Activated T-cell treated with anti-CD3 and anti-CD28 coated beads, Interleukin-2, amount 50 U/mL, for 72 hours (primary cell): ENCODE measurements at regions not wholly inside any gene's neighbourhood (a gene's known extent, or its start where the extent isn't known, plus 50 kb on each side); places are given as distances from the start of the nearest gene placed in this dataset.
"Not testable (repeated sequence)": the region's sequence is repeated elsewhere in the genome, so short reads cannot be mapped to it uniquely, and the experiment has no call there.

Source experiments
- ATAC-seq, 2 donors: fragments of 150-1000 bp; cut with Tn5 transposase; replicated peaks in 1 of 2; 2 replicates each; pipeline ENCODE4 v1.10.0; 2021; ENCODE audit warnings: moderate library complexity in 2 of 2, mild to moderate bottlenecking in 1 of 2
- DNase-seq, 2 donors: peaks; one replicate each; pipeline ENCODE4 v3.0.0; 2021 to 2022; ENCODE audit warnings: mixed read lengths in 1 of 2
- H3K27ac Mint-ChIP-seq: one replicate; pipeline ENCODE4 v1.8.0; 2022; ENCODE audit warnings: mild to moderate bottlenecking, moderate library complexity, mixed read lengths
- H3K27me3 Mint-ChIP-seq: one replicate; pipeline ENCODE4 v1.8.0; 2022; ENCODE audit warnings: low read depth, mixed read lengths
- H3K36me3 Mint-ChIP-seq, 2 donors: one replicate each; pipeline ENCODE4 v1.8.0; 2022; ENCODE audit warnings: mixed read lengths in 2 of 2, mild to moderate bottlenecking in 1 of 2; ENCODE audit not compliant: insufficient read depth in 2 of 2
- H3K4me1 Mint-ChIP-seq: one replicate; pipeline ENCODE4 v1.8.0; 2022; ENCODE audit warnings: low read depth, mixed read lengths
- H3K4me3 Mint-ChIP-seq, 2 donors: one replicate each; pipeline ENCODE4 v1.8.0; 2022; ENCODE audit warnings: mild to moderate bottlenecking in 2 of 2, mixed read lengths in 2 of 2, moderate library complexity in 2 of 2
- H3K9me3 Mint-ChIP-seq, 2 donors: one replicate each; pipeline ENCODE4 v1.8.0; 2022; ENCODE audit warnings: mixed read lengths in 2 of 2

GRCh38 chr2:89874810-89875595, 1183.5 kb downstream of the RPIA start:
- not testable (repeated sequence) for H3K36me3 Mint-ChIP-seq, H3K27ac Mint-ChIP-seq, ATAC-seq, DNase-seq, H3K9me3 Mint-ChIP-seq, H3K4me3 Mint-ChIP-seq, H3K4me1 Mint-ChIP-seq, H3K27me3 Mint-ChIP-seq

GRCh38 chr2:89876445-89876844, 1185.0 kb downstream of the RPIA start:
- not testable (repeated sequence) for H3K36me3 Mint-ChIP-seq, H3K4me3 Mint-ChIP-seq, H3K9me3 Mint-ChIP-seq, H3K4me1 Mint-ChIP-seq, H3K27me3 Mint-ChIP-seq, ATAC-seq, H3K27ac Mint-ChIP-seq, DNase-seq

GRCh38 chr2:89876878-89877277, 1185.4 kb downstream of the RPIA start:
- not testable (repeated sequence) for H3K4me3 Mint-ChIP-seq, H3K36me3 Mint-ChIP-seq, H3K27ac Mint-ChIP-seq, DNase-seq, ATAC-seq, H3K4me1 Mint-ChIP-seq, H3K27me3 Mint-ChIP-seq, H3K9me3 Mint-ChIP-seq

GRCh38 chr2:89882880-89883279, 1191.4 kb downstream of the RPIA start:
- not testable (repeated sequence) for H3K4me3 Mint-ChIP-seq, DNase-seq, ATAC-seq, H3K4me1 Mint-ChIP-seq, H3K27me3 Mint-ChIP-seq, H3K9me3 Mint-ChIP-seq, H3K36me3 Mint-ChIP-seq, H3K27ac Mint-ChIP-seq

GRCh38 chr2:89883624-89884023, 1192.2 kb downstream of the RPIA start:
- not testable (repeated sequence) for ATAC-seq, H3K4me1 Mint-ChIP-seq, H3K4me3 Mint-ChIP-seq

GRCh38 chr2:89885071-89885470, 1193.6 kb downstream of the RPIA start:
- not testable (repeated sequence) for H3K9me3 Mint-ChIP-seq, DNase-seq, H3K4me3 Mint-ChIP-seq, H3K27me3 Mint-ChIP-seq, H3K4me1 Mint-ChIP-seq, H3K36me3 Mint-ChIP-seq, H3K27ac Mint-ChIP-seq
- ATAC-seq: peak in 1 of 2 donors; percentile 31

More at GRCh38 chr2:89883624-89884023, 1192.2 kb downstream of the RPIA start:
- not testable (repeated sequence) for H3K27ac Mint-ChIP-seq, H3K9me3 Mint-ChIP-seq, H3K27me3 Mint-ChIP-seq, DNase-seq, H3K36me3 Mint-ChIP-seq

GRCh38 chr2:89888693-89889092, 1197.2 kb downstream of the RPIA start:
- not testable (repeated sequence) for ATAC-seq, H3K9me3 Mint-ChIP-seq, H3K36me3 Mint-ChIP-seq, DNase-seq, H3K27me3 Mint-ChIP-seq, H3K4me1 Mint-ChIP-seq, H3K4me3 Mint-ChIP-seq, H3K27ac Mint-ChIP-seq

GRCh38 chr2:89890185-89890773, 1198.8 kb downstream of the RPIA start:
- H3K36me3 Mint-ChIP-seq, DNase-seq, H3K27me3 Mint-ChIP-seq, ATAC-seq, H3K9me3 Mint-ChIP-seq, H3K27ac Mint-ChIP-seq, H3K4me1 Mint-ChIP-seq, H3K4me3 Mint-ChIP-seq: not testable (repeated sequence)

GRCh38 chr2:89894988-89895387, 1203.5 kb downstream of the RPIA start:
- H3K27me3 Mint-ChIP-seq, H3K4me3 Mint-ChIP-seq, DNase-seq, H3K4me1 Mint-ChIP-seq, H3K27ac Mint-ChIP-seq, H3K36me3 Mint-ChIP-seq, ATAC-seq, H3K9me3 Mint-ChIP-seq: not testable (repeated sequence)

- ATAC-seq, H3K36me3 Mint-ChIP-seq, H3K4me3 Mint-ChIP-seq, H3K27me3 Mint-ChIP-seq, H3K4me1 Mint-ChIP-seq, H3K9me3 Mint-ChIP-seq, H3K27ac Mint-ChIP-seq, DNase-seq: not testable (repeated sequence)
Observed at GRCh38 chr2:89895629-89896028, 1204.2 kb downstream of the RPIA start.

- ATAC-seq: not testable (repeated sequence)
Observed at GRCh38 chr2:89927018-89927417, 1235.5 kb downstream of the RPIA start.

GRCh38 chr2:89935436-89935835, 1244.0 kb downstream of the RPIA start:
- not testable (repeated sequence) for ATAC-seq

More at GRCh38 chr2:89927018-89927417, 1235.5 kb downstream of the RPIA start:
- not testable (repeated sequence) for H3K4me3 Mint-ChIP-seq, H3K36me3 Mint-ChIP-seq, H3K27me3 Mint-ChIP-seq, H3K9me3 Mint-ChIP-seq, H3K27ac Mint-ChIP-seq, DNase-seq, H3K4me1 Mint-ChIP-seq

GRCh38 chr2:89936011-89936410, 1244.5 kb downstream of the RPIA start:
- H3K36me3 Mint-ChIP-seq, H3K27me3 Mint-ChIP-seq, DNase-seq, H3K4me3 Mint-ChIP-seq, H3K9me3 Mint-ChIP-seq, ATAC-seq, H3K4me1 Mint-ChIP-seq, H3K27ac Mint-ChIP-seq: not testable (repeated sequence)

More at GRCh38 chr2:89935436-89935835, 1244.0 kb downstream of the RPIA start:
- DNase-seq, H3K9me3 Mint-ChIP-seq, H3K27me3 Mint-ChIP-seq, H3K36me3 Mint-ChIP-seq, H3K4me1 Mint-ChIP-seq, H3K4me3 Mint-ChIP-seq, H3K27ac Mint-ChIP-seq: not testable (repeated sequence)

GRCh38 chr2:89936559-89936958, 1245.1 kb downstream of the RPIA start:
- not testable (repeated sequence) for H3K4me1 Mint-ChIP-seq, ATAC-seq, H3K9me3 Mint-ChIP-seq, H3K36me3 Mint-ChIP-seq, H3K27me3 Mint-ChIP-seq, DNase-seq, H3K4me3 Mint-ChIP-seq, H3K27ac Mint-ChIP-seq
